ENCODE measurements at regions not wholly inside any gene's neighbourhood (a gene's known extent, or its start where the extent isn't known, plus 50 kb on each side); places are given as distances from the start of the nearest gene placed in this dataset.

- no peak for TF ChIP-seq POLR2A (IDR thresholded peaks at IDR 0.05; ENCODE audit: low read depth, low read length)
- no peak for TF ChIP-seq POLR2AphosphoS5 (IDR thresholded peaks at IDR 0.05; ENCODE audit: low read depth, low read length)
Measured at GRCh38 chr2:198314559-198315153, 510.3 kb downstream of the PLCL1 start.

Measured in GM12891 (cell line).